ELR (cell line): ENCODE measurements at regions not wholly inside any gene's neighbourhood (a gene's known extent, or its start where the extent isn't known, plus 50 kb on each side); places are given as distances from the start of the nearest gene placed in this dataset.

Source experiments
- DNase-seq: peaks from one replicate; pipeline ENCODE4 v3.0.0-alpha.2; 2015; ENCODE audit warnings: low read depth

- no peak for DNase-seq
Observed at GRCh38 chr12:64999148-64999425, 122.0 kb downstream of the WIF1 start.
